Liver (tissue), 8 donors: ENCODE measurements at regions not wholly inside any gene's neighbourhood (a gene's known extent, or its start where the extent isn't known, plus 50 kb on each side); places are given as distances from the start of the nearest gene placed in this dataset.

Source experiments
- DNase-seq: peaks from one replicate; pipeline ENCODE4 v3.0.0-alpha.2; 2017; ENCODE audit warnings: low spot score
- H3K27ac ChIP-seq, 2 donors: one replicate each; pipeline ENCODE4 v1.7.0; 2013; ENCODE audit warnings: inconsistent platforms in 2 of 2, low read length in 2 of 2, control low read depth in 1 of 2, low read depth in 1 of 2, mild to moderate bottlenecking in 1 of 2
- H3K27me3 ChIP-seq, 4 donors: one replicate each; pipeline versions ENCODE4 v1.6.1 to v1.7.0; 2013; ENCODE audit warnings: low read length in 3 of 4, inconsistent platforms in 1 of 4, mild to moderate bottlenecking in 1 of 4, moderate library complexity in 1 of 4; ENCODE audit not compliant: control insufficient read depth in 4 of 4, insufficient read depth in 4 of 4
- H3K36me3 ChIP-seq, 4 donors: one replicate each; pipeline versions ENCODE4 v1.6.1 to v1.7.0; 2013; ENCODE audit warnings: low read length in 3 of 4, mild to moderate bottlenecking in 3 of 4, low read depth in 1 of 4, moderate library complexity in 1 of 4; ENCODE audit not compliant: control insufficient read depth in 4 of 4, insufficient read depth in 3 of 4
- H3K4me1 ChIP-seq, 4 donors: one replicate each; pipeline versions ENCODE4 v1.6.1 to v1.7.0; 2013; ENCODE audit warnings: low read length in 3 of 4, mild to moderate bottlenecking in 3 of 4, moderate library complexity in 1 of 4; ENCODE audit not compliant: control insufficient read depth in 4 of 4, insufficient read depth in 4 of 4
- H3K4me3 ChIP-seq, 3 donors: one replicate each; pipeline versions ENCODE4 v1.6.1 to v1.7.0; 2013; ENCODE audit warnings: low read length in 3 of 3, control low read depth in 1 of 3, low read depth in 1 of 3, mild to moderate bottlenecking in 1 of 3
- H3K9ac ChIP-seq, 2 donors: one replicate each; pipeline ENCODE4 v1.7.0; 2013; ENCODE audit warnings: low read length in 2 of 2, mild to moderate bottlenecking in 2 of 2, moderate library complexity in 2 of 2, control low read depth in 1 of 2, low read depth in 1 of 2
- H3K9me3 ChIP-seq, 4 donors: one replicate each; pipeline versions ENCODE4 v1.6.1 to v1.7.0; 2013; ENCODE audit warnings: low read length in 3 of 4; ENCODE audit not compliant: control insufficient read depth in 4 of 4
- ATF3 ChIP-seq: IDR thresholded peaks from 2 replicates; pipeline ENCODE4 v1.6.1; 2016; ENCODE audit warnings: antibody characterized with exemption
- EGR1 ChIP-seq, 2 donors: IDR thresholded peaks; 2 replicates each; pipeline ENCODE4 v1.6.1; 2016 to 2018; ENCODE audit warnings: antibody characterized with exemption in 2 of 2, low read depth in 2 of 2
- FOXA1 ChIP-seq: IDR thresholded peaks from 2 replicates; pipeline ENCODE4 v1.6.1; 2016; ENCODE audit warnings: antibody characterized with exemption
- FOXA2 ChIP-seq: IDR thresholded peaks from 2 replicates; pipeline ENCODE4 v1.6.1; 2016; ENCODE audit warnings: antibody characterized with exemption
- GABPA ChIP-seq, 2 donors: IDR thresholded peaks in 1 of 2; conservative IDR thresholded peaks in 1 of 2; 2 replicates each; pipeline ENCODE4 v1.6.1; 2016; ENCODE audit warnings: antibody characterized with exemption in 2 of 2, mild to moderate bottlenecking in 1 of 2, moderate library complexity in 1 of 2
- HNF4A ChIP-seq, 2 donors: conservative IDR thresholded peaks; 2 replicates each; pipeline ENCODE4 v1.6.1; 2016; ENCODE audit warnings: antibody characterized with exemption in 2 of 2, mild to moderate bottlenecking in 2 of 2
- HNF4G ChIP-seq: IDR thresholded peaks from 2 replicates; pipeline ENCODE4 v1.6.1; 2016; ENCODE audit warnings: antibody characterized with exemption
- JUND ChIP-seq, 2 donors: IDR thresholded peaks; 2 replicates each; pipeline ENCODE4 v1.6.1; 2016; ENCODE audit warnings: antibody characterized with exemption in 2 of 2
- MAX ChIP-seq: IDR thresholded peaks from 2 replicates; pipeline ENCODE4 v1.6.1; 2016; ENCODE audit warnings: antibody characterized with exemption
- NR2F2 ChIP-seq: IDR thresholded peaks from 2 replicates; pipeline ENCODE4 v1.6.1; 2016; ENCODE audit warnings: antibody characterized with exemption
- RAD21 ChIP-seq, 2 donors: IDR thresholded peaks; 2 replicates each; pipeline ENCODE4 v1.6.1; 2016; ENCODE audit warnings: antibody characterized with exemption in 2 of 2, mild to moderate bottlenecking in 2 of 2
- RXRA ChIP-seq, 2 donors: IDR thresholded peaks; 2 replicates each; pipeline ENCODE4 v1.6.1; 2017 to 2018; ENCODE audit warnings: antibody characterized with exemption in 2 of 2, mild to moderate bottlenecking in 1 of 2
- SP1 ChIP-seq: IDR thresholded peaks from 2 replicates; pipeline ENCODE4 v1.6.1; 2018; ENCODE audit warnings: antibody characterized with exemption, mild to moderate bottlenecking
- TAF1 ChIP-seq: conservative IDR thresholded peaks from 2 replicates; pipeline ENCODE4 v1.6.1; 2016; ENCODE audit warnings: antibody characterized with exemption, mild to moderate bottlenecking
- YY1 ChIP-seq: IDR thresholded peaks from 2 replicates; pipeline ENCODE4 v1.6.1; 2016; ENCODE audit warnings: antibody characterized with exemption, mild to moderate bottlenecking
- whole genome bisulfite sequencing: extraction: QIAGEN DNeasy Blood & Tissue Kit; methylation state at CpG from one replicate; pipeline ENCODE4 v1.1.7; 2013; 5-methylcytosine and 5-hydroxymethylcytosine counted together
- TF ChIP-seq, protein P1 (sequence below): IDR thresholded peaks from 2 replicates; pipeline ENCODE4 v1.6.1; 2016; ENCODE audit warnings: antibody characterized with exemption, mild to moderate bottlenecking
- TF ChIP-seq, protein P2 (sequence below): fragments of 150-350 bp; IDR thresholded peaks from 2 replicates; pipeline ENCODE4 v1.5.1; 2017; ENCODE audit warnings: improper control_type of control experiment, low read depth, low read length; ENCODE audit not compliant: missing input control
- TF ChIP-seq, protein P3 (sequence below): IDR thresholded peaks from 2 replicates; pipeline ENCODE4 v1.6.1; 2016; ENCODE audit warnings: antibody characterized with exemption
- donor health status: healthy.
- donor health status: healthy.
- donor health status: healthy.
- donor health status: healthy.
- donor health status: healthy.

- 50% methylated on average over 6 of the region's 6 CpGs for WGBS
- TF ChIP-seq ATF3 (no peak), YY1 (no peak), SP1 (no peak), HNF4A (conservative IDR thresholded peaks at IDR 0.05) (no peak), NR2F2 (no peak), RXRA (IDR thresholded peaks at IDR 0.05) (no peak), JUND (IDR thresholded peaks at IDR 0.05) (no peak), FOXA1 (no peak), GABPA (IDR thresholded peaks at IDR 0.05 in 1 of 2, conservative IDR thresholded peaks at IDR 0.05 in 1 of 2) (no peak), FOXA2 (no peak)
- TF ChIP-seq, protein P1, sequence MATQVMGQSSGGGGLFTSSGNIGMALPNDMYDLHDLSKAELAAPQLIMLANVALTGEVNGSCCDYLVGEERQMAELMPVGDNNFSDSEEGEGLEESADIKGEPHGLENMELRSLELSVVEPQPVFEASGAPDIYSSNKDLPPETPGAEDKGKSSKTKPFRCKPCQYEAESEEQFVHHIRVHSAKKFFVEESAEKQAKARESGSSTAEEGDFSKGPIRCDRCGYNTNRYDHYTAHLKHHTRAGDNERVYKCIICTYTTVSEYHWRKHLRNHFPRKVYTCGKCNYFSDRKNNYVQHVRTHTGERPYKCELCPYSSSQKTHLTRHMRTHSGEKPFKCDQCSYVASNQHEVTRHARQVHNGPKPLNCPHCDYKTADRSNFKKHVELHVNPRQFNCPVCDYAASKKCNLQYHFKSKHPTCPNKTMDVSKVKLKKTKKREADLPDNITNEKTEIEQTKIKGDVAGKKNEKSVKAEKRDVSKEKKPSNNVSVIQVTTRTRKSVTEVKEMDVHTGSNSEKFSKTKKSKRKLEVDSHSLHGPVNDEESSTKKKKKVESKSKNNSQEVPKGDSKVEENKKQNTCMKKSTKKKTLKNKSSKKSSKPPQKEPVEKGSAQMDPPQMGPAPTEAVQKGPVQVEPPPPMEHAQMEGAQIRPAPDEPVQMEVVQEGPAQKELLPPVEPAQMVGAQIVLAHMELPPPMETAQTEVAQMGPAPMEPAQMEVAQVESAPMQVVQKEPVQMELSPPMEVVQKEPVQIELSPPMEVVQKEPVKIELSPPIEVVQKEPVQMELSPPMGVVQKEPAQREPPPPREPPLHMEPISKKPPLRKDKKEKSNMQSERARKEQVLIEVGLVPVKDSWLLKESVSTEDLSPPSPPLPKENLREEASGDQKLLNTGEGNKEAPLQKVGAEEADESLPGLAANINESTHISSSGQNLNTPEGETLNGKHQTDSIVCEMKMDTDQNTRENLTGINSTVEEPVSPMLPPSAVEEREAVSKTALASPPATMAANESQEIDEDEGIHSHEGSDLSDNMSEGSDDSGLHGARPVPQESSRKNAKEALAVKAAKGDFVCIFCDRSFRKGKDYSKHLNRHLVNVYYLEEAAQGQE, result no peak
- TF ChIP-seq, protein P2, sequence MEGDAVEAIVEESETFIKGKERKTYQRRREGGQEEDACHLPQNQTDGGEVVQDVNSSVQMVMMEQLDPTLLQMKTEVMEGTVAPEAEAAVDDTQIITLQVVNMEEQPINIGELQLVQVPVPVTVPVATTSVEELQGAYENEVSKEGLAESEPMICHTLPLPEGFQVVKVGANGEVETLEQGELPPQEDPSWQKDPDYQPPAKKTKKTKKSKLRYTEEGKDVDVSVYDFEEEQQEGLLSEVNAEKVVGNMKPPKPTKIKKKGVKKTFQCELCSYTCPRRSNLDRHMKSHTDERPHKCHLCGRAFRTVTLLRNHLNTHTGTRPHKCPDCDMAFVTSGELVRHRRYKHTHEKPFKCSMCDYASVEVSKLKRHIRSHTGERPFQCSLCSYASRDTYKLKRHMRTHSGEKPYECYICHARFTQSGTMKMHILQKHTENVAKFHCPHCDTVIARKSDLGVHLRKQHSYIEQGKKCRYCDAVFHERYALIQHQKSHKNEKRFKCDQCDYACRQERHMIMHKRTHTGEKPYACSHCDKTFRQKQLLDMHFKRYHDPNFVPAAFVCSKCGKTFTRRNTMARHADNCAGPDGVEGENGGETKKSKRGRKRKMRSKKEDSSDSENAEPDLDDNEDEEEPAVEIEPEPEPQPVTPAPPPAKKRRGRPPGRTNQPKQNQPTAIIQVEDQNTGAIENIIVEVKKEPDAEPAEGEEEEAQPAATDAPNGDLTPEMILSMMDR, result no peak
- no peaks in the 10 kb centered on the region for H3K36me3 ChIP-seq
- H3K27me3 ChIP-seq, result peaks cover 0 to 6% (median 0%) of the 10 kb centered on the region in 4 donors
- no peak overlapping the region for H3K4me3 ChIP-seq
- no peak overlapping the region for H3K27ac ChIP-seq
- no peak overlapping the region for H3K9ac ChIP-seq
- DNase-seq, result no peak
- H3K4me1 ChIP-seq, result no peaks in the 10 kb centered on the region
- no peaks in the 10 kb centered on the region for H3K9me3 ChIP-seq
Observed at GRCh38 chr1:17979815-17980214, 127.8 kb upstream of the IGSF21 start.

DNA sequence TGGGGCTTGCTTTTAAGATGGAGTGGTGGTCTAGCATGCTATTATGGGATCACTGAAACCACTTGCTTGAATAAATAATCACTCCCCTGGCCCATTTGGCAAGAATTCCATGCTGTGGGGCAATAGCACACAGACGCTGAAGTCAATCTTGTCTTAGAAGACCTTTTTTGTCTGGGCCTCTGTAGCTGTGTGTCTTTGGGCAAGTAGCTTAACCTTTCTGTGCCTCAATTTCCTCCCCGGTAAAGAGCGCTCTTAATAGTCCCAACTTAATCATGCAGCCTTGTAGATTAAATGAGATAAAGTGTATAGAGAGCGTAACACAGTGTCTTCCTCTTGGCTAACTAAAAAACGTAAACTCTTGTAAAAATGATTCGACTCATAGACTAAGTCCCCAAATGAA, 125.4 kb upstream of the IGSF21 start:
- H3K9ac ChIP-seq, result no peak overlapping the region
- no peak overlapping the region for H3K27ac ChIP-seq
- H3K36me3 ChIP-seq, result no peaks in the 10 kb centered on the region
- no peaks in the 10 kb centered on the region for H3K4me1 ChIP-seq
- no peaks in the 10 kb centered on the region for H3K27me3 ChIP-seq
- no peak for DNase-seq
- no peaks in the 10 kb centered on the region for H3K9me3 ChIP-seq
- WGBS, result 84% methylated on average over 6 of the region's 6 CpGs
- H3K4me3 ChIP-seq, result no peak overlapping the region
- TF ChIP-seq RXRA (IDR thresholded peaks at IDR 0.05) (no peak), HNF4A (conservative IDR thresholded peaks at IDR 0.05) (no peak), RAD21 (IDR thresholded peaks at IDR 0.05) (no peak), ATF3 (no peak), HNF4G (no peak), GABPA (IDR thresholded peaks at IDR 0.05 in 1 of 2, conservative IDR thresholded peaks at IDR 0.05 in 1 of 2) (no peak), MAX (no peak), SP1 (no peak), JUND (IDR thresholded peaks at IDR 0.05) (no peak), TAF1 (no peak), EGR1 (IDR thresholded peaks at IDR 0.05; ENCODE audit: low read depth in 2 of 2) (no peak), NR2F2 (no peak), FOXA1 (no peak), FOXA2 (no peak), YY1 (no peak)
- TF ChIP-seq, protein P3, sequence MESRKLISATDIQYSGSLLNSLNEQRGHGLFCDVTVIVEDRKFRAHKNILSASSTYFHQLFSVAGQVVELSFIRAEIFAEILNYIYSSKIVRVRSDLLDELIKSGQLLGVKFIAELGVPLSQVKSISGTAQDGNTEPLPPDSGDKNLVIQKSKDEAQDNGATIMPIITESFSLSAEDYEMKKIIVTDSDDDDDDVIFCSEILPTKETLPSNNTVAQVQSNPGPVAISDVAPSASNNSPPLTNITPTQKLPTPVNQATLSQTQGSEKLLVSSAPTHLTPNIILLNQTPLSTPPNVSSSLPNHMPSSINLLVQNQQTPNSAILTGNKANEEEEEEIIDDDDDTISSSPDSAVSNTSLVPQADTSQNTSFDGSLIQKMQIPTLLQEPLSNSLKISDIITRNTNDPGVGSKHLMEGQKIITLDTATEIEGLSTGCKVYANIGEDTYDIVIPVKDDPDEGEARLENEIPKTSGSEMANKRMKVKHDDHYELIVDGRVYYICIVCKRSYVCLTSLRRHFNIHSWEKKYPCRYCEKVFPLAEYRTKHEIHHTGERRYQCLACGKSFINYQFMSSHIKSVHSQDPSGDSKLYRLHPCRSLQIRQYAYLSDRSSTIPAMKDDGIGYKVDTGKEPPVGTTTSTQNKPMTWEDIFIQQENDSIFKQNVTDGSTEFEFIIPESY, result no peak
- TF ChIP-seq, protein P2, result no peak
- TF ChIP-seq, protein P1, result no peak
